Kidney epithelial cell (primary cell): ENCODE measurements at regions not wholly inside any gene's neighbourhood (a gene's known extent, or its start where the extent isn't known, plus 50 kb on each side); places are given as distances from the start of the nearest gene placed in this dataset.

Experiments used
- DNase-seq: peaks from one replicate; pipeline ENCODE4 v3.0.0-alpha.2; 2010; ENCODE audit warnings: low read depth
- H3K27me3 ChIP-seq: 2 replicates; pipeline ENCODE4 v1.6.0; 2011; ENCODE audit warnings: low read length; ENCODE audit not compliant: control insufficient read depth, insufficient read depth
- H3K36me3 ChIP-seq: 2 replicates; pipeline ENCODE4 v1.5.1; 2011; ENCODE audit warnings: low read length; ENCODE audit not compliant: control insufficient read depth, insufficient read depth
- H3K4me3 ChIP-seq: 2 replicates; pipeline ENCODE4 v1.5.1; 2011; ENCODE audit warnings: low read depth, mild to moderate bottlenecking, control low read depth, low read length
- TF ChIP-seq, protein P1 (sequence below): IDR thresholded peaks from 2 replicates; pipeline ENCODE4 v1.5.1; 2011; ENCODE audit warnings: mild to moderate bottlenecking, moderate library complexity, low read length, control low read depth, inconsistent platforms; ENCODE audit not compliant: insufficient read depth, poor library complexity, severe bottlenecking

GRCh38 chr1:232568906-232569553 lies 60.9 kb downstream of the SIPA1L2 start:
- Histone ChIP-seq H3K36me3 (no peaks in the 10 kb centered on the region), H3K27me3 (no peaks in the 10 kb centered on the region), H3K4me3 (no peak overlapping the region)
- no peak for DNase-seq
- TF ChIP-seq, protein P1, sequence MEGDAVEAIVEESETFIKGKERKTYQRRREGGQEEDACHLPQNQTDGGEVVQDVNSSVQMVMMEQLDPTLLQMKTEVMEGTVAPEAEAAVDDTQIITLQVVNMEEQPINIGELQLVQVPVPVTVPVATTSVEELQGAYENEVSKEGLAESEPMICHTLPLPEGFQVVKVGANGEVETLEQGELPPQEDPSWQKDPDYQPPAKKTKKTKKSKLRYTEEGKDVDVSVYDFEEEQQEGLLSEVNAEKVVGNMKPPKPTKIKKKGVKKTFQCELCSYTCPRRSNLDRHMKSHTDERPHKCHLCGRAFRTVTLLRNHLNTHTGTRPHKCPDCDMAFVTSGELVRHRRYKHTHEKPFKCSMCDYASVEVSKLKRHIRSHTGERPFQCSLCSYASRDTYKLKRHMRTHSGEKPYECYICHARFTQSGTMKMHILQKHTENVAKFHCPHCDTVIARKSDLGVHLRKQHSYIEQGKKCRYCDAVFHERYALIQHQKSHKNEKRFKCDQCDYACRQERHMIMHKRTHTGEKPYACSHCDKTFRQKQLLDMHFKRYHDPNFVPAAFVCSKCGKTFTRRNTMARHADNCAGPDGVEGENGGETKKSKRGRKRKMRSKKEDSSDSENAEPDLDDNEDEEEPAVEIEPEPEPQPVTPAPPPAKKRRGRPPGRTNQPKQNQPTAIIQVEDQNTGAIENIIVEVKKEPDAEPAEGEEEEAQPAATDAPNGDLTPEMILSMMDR = no peak

- TF ChIP-seq, protein P1 = no peak
- H3K36me3 ChIP-seq = no peaks in the 10 kb centered on the region
- no peak for DNase-seq
- no peaks in the 10 kb centered on the region for H3K27me3 ChIP-seq
- no peak overlapping the region for H3K4me3 ChIP-seq
These were observed 61.5 kb downstream of the SIPA1L2 start for GRCh38 chr1:232568331-232568852.

DNA sequence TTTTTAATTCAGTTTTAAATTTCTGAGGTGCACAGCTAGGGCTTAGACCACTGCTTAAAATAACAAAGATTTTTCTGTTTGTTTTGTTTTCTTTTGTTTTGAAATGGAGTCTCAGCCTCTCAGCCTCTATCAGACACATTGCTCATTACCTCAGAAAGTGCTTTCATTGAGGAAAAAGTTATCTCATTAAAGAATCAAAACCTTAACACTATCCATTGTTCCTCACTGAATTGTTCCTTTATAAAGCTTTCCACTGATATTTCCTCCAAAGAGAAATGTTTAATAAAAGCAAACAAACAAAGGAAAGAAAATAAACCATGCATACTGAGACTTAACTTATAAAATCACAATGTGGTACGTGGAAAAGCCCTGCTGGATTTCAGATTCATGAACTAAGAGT lies 63.8 kb downstream of the SIPA1L2 start:
- H3K27me3 ChIP-seq = no peaks in the 10 kb centered on the region
- no peaks in the 10 kb centered on the region for H3K36me3 ChIP-seq
- no peak for DNase-seq
- H3K4me3 ChIP-seq = no peak overlapping the region
- TF ChIP-seq, protein P1 = no peak

GRCh38 chr1:232562855-232563510 lies 67.0 kb downstream of the SIPA1L2 start:
- Histone ChIP-seq H3K4me3 (no peak overlapping the region), H3K36me3 (no peaks in the 10 kb centered on the region), H3K27me3 (no peaks in the 10 kb centered on the region)
- TF ChIP-seq, protein P1 = no peak
- no peak for DNase-seq

DNA sequence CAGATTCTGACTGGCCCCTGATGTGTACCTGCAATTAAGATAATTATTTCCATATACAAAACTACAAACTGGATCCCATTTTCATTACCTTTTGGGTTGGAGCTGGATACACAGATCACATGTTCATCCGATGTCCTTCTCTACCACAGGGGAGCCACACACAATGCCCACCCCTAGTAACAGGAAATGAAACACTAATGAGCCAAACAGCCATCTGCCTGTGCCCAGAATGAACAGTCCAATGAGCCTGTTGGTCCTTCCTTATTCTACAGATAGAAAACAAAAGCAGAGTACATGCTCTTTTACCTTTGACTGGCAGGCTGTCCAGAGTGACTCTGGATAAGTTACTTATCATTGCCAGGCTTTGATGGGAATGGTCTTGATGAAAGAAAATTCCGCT lies 68.6 kb downstream of the SIPA1L2 start:
- TF ChIP-seq, protein P1 = no peak
- no peaks in the 10 kb centered on the region for H3K27me3 ChIP-seq

More for the DNA sequence above, 68.6 kb downstream of the SIPA1L2 start:
- no peaks in the 10 kb centered on the region for H3K36me3 ChIP-seq
- H3K4me3 ChIP-seq = no peak overlapping the region
- DNase-seq = no peak
